ENCODE measurements at regions not wholly inside any gene's neighbourhood (a gene's known extent, or its start where the extent isn't known, plus 50 kb on each side); places are given as distances from the start of the nearest gene placed in this dataset.

GRCh38 chr9:85397005-85397404, 344.7 kb downstream of the AGTPBP1 start:
- TF ChIP-seq CTCF (IDR thresholded peaks at IDR 0.05; ENCODE audit: insufficient read depth, low read length, poor library complexity, severe bottlenecking), result no peak
- TF ChIP-seq EZH2phosphoT487 (conservative IDR thresholded peaks at IDR 0.05; ENCODE audit: low read length), result no peak
